ENCODE measurements at regions not wholly inside any gene's neighbourhood (a gene's known extent, or its start where the extent isn't known, plus 50 kb on each side); places are given as distances from the start of the nearest gene placed in this dataset.

DNA sequence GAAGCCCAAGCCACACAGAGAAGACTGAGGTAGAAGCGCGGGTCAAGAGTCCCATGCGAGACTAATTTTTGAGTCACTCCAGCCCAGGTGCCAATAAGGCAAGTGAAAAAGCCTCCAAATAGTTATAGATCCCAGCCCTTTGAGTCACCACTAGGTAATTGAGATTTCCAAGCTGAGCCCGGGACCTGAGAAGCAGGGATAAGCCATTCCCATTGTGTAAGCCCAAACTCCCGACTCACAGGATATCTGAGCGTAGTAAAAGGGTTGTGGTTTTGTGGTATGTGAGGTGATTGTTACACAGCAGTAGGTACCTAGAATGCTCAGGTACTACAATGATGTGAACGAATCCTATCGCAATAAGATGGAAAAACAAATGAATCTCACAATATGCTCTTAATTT, 560.7 kb downstream of the DSC3 start:
- TF ChIP-seq, protein P1, sequence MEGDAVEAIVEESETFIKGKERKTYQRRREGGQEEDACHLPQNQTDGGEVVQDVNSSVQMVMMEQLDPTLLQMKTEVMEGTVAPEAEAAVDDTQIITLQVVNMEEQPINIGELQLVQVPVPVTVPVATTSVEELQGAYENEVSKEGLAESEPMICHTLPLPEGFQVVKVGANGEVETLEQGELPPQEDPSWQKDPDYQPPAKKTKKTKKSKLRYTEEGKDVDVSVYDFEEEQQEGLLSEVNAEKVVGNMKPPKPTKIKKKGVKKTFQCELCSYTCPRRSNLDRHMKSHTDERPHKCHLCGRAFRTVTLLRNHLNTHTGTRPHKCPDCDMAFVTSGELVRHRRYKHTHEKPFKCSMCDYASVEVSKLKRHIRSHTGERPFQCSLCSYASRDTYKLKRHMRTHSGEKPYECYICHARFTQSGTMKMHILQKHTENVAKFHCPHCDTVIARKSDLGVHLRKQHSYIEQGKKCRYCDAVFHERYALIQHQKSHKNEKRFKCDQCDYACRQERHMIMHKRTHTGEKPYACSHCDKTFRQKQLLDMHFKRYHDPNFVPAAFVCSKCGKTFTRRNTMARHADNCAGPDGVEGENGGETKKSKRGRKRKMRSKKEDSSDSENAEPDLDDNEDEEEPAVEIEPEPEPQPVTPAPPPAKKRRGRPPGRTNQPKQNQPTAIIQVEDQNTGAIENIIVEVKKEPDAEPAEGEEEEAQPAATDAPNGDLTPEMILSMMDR (IDR thresholded peaks at IDR 0.05): no peak
- no peak for TF ChIP-seq POLR2A (IDR thresholded peaks at IDR 0.05)

Data from lower leg skin (tissue), 3 donors.